GM21529 (cell line): ENCODE measurements at regions not wholly inside any gene's neighbourhood (a gene's known extent, or its start where the extent isn't known, plus 50 kb on each side); places are given as distances from the start of the nearest gene placed in this dataset.

Experiments used
- ATAC-seq: cut with Tn5 transposase; IDR thresholded peaks from one replicate; pipeline ENCODE4 v1.9.1; 2021; ENCODE audit not compliant: unreplicated experiment

GRCh38 chr6:106773996-106774629, 144.7 kb downstream of the QRSL1 start:
- no peak for ATAC-seq

DNA sequence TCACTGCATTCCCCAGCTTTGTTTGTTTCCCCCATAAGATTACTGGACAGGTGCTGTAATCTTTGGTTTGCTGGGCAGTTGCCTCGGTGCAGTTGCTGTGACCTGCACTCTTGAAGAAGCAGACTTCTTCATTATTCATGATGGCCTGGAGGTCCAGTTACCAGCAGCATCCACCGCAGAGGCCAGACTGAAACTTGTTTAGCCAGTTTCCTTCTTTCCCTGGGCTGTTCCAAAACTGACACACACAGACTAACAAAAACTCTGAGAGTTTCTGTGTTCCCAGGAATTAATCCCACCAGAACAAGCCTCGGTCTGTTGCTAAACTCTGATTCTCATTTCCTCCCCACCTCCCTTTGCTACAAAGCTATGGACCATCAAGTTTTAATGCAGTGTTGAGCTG, 144.1 kb downstream of the QRSL1 start:
- no peak for ATAC-seq

- ATAC-seq, result no peak
These were observed 143.1 kb downstream of the QRSL1 start for GRCh38 chr6:106772270-106773142.

- no peak for ATAC-seq
These were observed 142.4 kb downstream of the QRSL1 start for GRCh38 chr6:106771822-106772221.

DNA sequence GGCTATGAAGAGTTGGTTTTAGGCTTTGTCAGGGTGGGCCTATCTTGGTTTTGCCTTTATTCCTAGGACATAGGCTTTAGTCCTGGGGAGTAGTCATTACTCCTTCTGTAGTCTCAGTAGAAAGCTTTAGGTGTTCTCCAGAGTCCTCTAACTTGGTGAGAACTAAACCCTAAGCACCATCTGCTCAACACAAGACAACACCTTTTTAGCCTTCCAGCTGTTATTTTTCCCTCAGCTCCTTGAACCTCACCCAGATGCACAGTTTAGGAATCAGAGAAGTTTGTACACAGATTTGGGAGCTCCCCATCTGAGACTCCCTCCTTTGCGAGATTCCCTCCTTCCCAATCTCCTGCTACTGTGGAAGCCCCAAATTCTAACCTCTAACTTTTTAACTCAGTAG, 141.3 kb downstream of the QRSL1 start:
- no peak for ATAC-seq

- ATAC-seq, result no peak
These were observed 140.7 kb downstream of the QRSL1 start for GRCh38 chr6:106770081-106770480.

GRCh38 chr6:106767271-106767670, 137.9 kb downstream of the QRSL1 start:
- no peak for ATAC-seq

DNA sequence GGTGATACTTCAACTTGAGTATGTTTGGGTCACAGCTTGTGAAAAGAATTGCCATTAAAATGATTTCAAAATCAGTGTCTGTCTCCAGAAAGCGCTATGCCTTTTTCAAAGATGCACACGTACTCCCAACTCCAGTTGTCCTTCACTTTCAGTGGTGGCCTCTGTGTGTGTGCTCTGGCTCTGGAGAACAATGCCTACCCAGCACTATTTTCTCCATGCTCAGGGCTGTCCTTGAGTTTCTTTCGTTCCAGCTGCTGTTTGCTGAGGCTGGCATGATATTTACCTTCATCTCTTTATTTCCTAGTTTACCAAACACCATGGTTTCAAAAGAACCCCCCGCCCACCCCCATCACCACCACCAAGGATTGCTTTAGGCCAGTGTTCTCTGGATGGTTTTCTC, 136.8 kb downstream of the QRSL1 start:
- ATAC-seq, result no peak

DNA sequence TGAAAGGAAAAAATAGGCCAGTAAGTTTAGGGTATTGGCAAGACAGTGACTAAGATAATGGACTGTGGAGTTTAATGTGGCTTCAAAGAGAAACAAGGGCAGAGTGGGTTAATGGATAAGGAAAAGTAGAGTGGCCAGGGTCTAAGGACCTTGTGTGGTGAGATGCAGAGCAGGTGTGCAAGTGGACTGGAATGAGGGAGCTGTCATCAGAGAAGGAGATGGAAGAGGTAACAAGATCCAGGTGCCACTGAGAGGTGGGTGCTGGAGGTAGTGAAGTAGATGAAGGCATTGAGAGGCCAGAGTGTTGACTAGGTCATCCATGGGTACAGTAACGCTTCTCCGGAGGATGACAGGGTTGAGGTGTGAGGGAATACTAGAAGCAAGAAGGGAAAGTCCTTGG, 136.1 kb downstream of the QRSL1 start:
- ATAC-seq, result no peak

DNA sequence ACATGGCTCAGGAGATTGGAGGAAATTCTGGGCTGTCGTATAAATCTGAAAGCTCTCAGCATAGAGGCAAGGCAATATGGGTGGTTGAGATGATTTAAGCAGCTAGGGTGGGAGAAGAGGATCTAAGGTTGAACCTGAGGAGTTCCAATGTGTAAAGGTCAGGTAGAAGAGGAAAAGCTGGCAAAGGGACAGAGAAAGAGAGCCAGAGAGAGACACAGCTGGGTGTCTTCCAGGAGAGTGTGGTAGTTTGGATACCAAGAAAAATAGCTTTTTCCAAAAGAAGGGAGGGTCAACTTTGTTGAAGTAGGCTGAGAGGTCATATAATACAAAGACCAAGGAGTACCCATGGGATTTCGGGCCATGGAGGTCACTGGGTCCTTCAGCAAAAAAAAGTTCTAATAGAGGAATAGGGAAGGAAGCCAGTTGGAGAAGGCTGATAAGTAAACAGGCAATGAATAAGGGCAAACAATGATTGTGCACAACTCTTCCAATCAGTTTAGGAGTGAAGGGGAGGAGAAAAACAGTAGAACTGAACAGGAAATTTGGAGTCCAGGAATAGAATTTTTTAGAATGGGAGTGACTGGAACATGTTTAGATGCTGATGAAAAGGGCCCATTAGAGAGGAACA, 135.1 kb downstream of the QRSL1 start:
- ATAC-seq, result no peak

GRCh38 chr6:106763361-106763760, 134.0 kb downstream of the QRSL1 start:
- ATAC-seq, result no peak

GRCh38 chr6:106761160-106761559, 131.8 kb downstream of the QRSL1 start:
- ATAC-seq, result no peak

DNA sequence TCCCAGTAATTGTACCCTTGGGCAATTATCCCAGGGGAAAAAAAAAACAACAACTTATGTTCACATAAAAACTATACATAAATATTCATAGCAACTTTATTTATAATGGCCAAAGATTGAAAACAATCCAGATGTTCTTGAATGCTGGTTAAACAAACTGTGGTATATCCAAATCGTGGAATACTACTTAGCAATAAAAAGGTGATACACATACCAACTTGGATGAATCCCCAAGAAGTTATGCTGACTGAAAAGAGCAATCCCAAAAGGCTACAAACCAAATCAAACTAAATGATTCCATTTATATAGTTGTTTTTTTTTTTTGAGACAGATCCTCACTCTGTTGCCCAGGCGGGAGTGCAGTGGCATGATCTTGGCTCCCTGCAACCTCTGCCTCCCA, 129.7 kb downstream of the QRSL1 start:
- ATAC-seq, result no peak

GRCh38 chr6:106757722-106758467, 128.5 kb downstream of the QRSL1 start:
- no peak for ATAC-seq

- no peak for ATAC-seq
These were observed 127.9 kb downstream of the QRSL1 start for GRCh38 chr6:106757267-106757666.

- no peak for ATAC-seq
These were observed 124.8 kb downstream of the QRSL1 start for GRCh38 chr6:106754215-106754614.

DNA sequence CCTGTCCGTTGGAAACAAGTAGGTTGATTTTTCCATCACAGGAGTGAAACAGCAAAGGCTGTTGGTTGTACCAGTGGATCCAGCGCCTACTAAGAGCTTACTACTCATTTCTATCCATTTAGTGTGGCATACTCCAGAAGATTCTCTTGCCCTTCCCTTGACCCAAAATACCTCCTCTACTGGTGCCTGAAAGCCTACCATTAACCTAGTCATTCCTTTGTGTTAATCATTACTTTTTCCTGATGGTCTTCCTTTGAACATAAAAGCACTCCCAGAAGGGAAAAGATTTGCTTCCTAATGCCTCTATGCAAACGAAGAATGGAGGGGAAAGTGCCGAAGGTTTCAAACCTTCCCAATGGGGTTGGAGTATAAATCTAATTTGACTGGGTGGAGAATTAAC, 123.3 kb downstream of the QRSL1 start:
- no peak for ATAC-seq

DNA sequence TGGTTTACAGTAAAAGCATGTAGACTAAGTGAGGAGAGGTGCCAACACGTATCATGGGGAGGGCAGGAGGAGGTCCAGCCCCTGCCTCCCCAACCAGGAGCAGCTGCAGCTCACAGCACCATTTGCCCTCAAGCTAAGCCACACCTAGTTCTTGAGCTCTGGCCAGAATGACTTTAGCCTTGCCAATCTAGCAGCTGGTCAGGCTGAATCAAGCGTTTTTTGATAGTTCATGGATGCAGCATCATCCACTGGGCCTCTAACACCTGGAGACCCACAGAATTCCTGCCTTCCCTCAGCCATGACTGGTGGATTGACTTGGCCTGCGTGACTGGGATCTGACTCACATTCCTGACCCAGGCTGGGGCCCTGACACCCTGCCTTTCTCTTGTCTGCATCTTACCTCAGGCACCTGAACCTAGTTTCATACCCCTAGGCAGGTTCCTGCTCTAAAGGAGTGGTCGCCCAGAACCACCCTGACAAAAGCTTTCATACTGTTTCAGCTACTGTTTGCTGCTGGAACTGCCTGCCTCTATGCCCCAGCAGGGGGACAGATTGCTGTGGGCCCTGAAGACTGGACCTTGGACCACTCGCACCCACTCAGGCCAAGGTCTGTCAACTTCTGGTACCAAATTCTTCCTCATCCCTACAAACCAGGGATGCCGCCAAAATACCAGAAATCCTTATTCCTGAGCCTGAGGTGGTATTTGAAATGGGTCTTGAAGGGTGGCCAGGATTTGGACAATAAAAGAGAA, 122.3 kb downstream of the QRSL1 start:
- no peak for ATAC-seq

DNA sequence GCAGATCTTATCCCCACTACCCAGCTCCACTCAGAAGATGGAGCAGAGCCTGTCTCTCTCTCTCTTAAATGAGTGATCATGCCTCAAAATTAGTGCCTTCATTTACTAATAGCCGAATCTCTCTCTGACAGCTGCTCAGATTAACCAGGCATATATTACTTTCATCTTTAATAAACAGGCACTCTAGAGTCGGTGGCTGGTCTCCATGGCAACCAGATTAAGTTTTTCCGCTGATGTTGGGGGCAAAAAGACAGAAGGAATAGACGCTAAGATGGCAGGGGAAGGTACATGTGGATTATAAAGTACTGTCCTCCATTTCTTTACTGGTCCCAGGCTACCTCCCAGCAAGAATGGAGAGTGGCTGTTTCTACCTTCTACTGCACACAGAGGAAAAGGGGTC, 121.6 kb downstream of the QRSL1 start:
- no peak for ATAC-seq

DNA sequence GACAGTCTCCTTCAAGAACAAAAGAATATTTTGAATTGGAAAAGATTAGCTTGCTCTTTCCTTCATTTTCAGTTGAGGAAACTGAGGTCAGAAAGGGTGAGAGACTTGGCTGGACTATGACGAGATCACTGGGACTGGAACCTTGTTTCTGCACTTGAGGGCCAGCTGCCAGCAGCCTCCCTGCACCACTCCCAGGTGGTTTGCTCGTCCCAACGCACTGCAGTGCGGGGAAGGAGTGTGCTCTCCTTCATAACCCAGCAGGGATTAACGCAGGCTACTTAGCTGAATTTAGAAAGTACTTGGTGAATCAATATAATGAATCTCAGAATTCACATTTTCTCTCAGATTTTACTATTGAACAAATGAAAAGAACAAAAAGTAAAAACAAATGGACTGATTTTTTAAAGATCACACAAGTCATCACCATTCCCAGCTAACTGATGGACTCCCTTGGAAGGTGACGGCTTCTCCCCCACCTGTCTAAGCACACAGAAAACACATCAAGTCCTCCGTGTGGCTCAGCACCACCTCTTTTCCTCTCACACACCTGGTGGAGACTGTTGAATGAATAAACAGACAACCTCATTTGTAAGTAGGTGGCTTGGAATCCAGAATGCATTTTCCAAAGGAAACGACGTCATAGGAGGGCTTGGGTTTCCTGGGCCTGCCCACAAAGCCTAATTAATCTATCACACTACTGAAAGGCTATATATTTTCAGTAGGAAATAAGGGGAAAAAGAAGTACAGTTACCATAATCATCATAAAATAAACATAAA, 121.0 kb downstream of the QRSL1 start:
- no peak for ATAC-seq
